GM18873 (cell line): ENCODE measurements at regions not wholly inside any gene's neighbourhood (a gene's known extent, or its start where the extent isn't known, plus 50 kb on each side); places are given as distances from the start of the nearest gene placed in this dataset.

ENCODE experiments used
- ATAC-seq: cut with Tn5 transposase; IDR thresholded peaks from one replicate; pipeline ENCODE4 v1.9.1; 2021; ENCODE audit warnings: mild to moderate bottlenecking, moderate library complexity, moderate number of reproducible peaks; ENCODE audit not compliant: unreplicated experiment, low FRiP score

GRCh38 chr12:41899577-41899976 lies 245.1 kb downstream of the GXYLT1 start:
- no peak for ATAC-seq

GRCh38 chr12:41897593-41897992 lies 247.1 kb downstream of the GXYLT1 start:
- no peak for ATAC-seq

GRCh38 chr12:41893491-41893890 lies 251.2 kb downstream of the GXYLT1 start:
- no peak for ATAC-seq

GRCh38 chr12:41892302-41892701 lies 252.4 kb downstream of the GXYLT1 start:
- no peak for ATAC-seq

GRCh38 chr12:41891226-41891625 lies 253.4 kb downstream of the GXYLT1 start:
- no peak for ATAC-seq

- no peak for ATAC-seq
Measured at GRCh38 chr12:41888285-41888684, 256.4 kb downstream of the GXYLT1 start.

- ATAC-seq: no peak
Measured at GRCh38 chr12:41881891-41882805, 262.5 kb downstream of the GXYLT1 start.

GRCh38 chr12:41869432-41869831 lies 275.2 kb downstream of the GXYLT1 start:
- no peak for ATAC-seq

GRCh38 chr12:41866878-41867430 lies 277.7 kb downstream of the GXYLT1 start:
- ATAC-seq: no peak

- ATAC-seq: no peak
Measured at GRCh38 chr12:41856228-41856627, 288.4 kb downstream of the GXYLT1 start.

- no peak for ATAC-seq
Measured at GRCh38 chr12:41850046-41850445, 294.6 kb downstream of the GXYLT1 start.

- ATAC-seq: no peak
Measured at GRCh38 chr12:41846718-41847117, 298.0 kb downstream of the GXYLT1 start.

- no peak for ATAC-seq
Measured at GRCh38 chr12:41836416-41836815, 308.3 kb downstream of the GXYLT1 start.

- ATAC-seq: no peak
Measured at GRCh38 chr12:41835556-41835955, 309.1 kb downstream of the GXYLT1 start.

- ATAC-seq: no peak
Measured at GRCh38 chr12:41819948-41820347, 324.7 kb downstream of the GXYLT1 start.

- no peak for ATAC-seq
Measured at GRCh38 chr12:41804026-41804425, 340.6 kb downstream of the GXYLT1 start.

GRCh38 chr12:41802803-41803202 lies 341.9 kb downstream of the GXYLT1 start:
- ATAC-seq: no peak

GRCh38 chr12:41801261-41801660 lies 343.4 kb downstream of the GXYLT1 start:
- ATAC-seq: no peak

GRCh38 chr12:41799671-41800070 lies 345.0 kb downstream of the GXYLT1 start:
- ATAC-seq: no peak

- no peak for ATAC-seq
Measured at GRCh38 chr12:41795910-41796309, 348.8 kb downstream of the GXYLT1 start.

GRCh38 chr12:41795051-41795600 lies 349.5 kb downstream of the GXYLT1 start:
- no peak for ATAC-seq

GRCh38 chr12:41794336-41794735 lies 350.3 kb downstream of the GXYLT1 start:
- ATAC-seq: no peak
